Activated naive CD8-positive, alpha-beta T cell treated with anti-CD3 and anti-CD28 coated beads for 36 hours (primary cell): ENCODE measurements at regions not wholly inside any gene's neighbourhood (a gene's known extent, or its start where the extent isn't known, plus 50 kb on each side); places are given as distances from the start of the nearest gene placed in this dataset.

Experiments
- DNase-seq: peaks from one replicate; pipeline ENCODE4 v3.0.0; 2021
- H3K27ac Mint-ChIP-seq: one replicate; pipeline ENCODE4 v1.8.0; 2022; ENCODE audit warnings: mild to moderate bottlenecking, moderate library complexity, mixed read lengths
- H3K27me3 Mint-ChIP-seq: one replicate; pipeline ENCODE4 v1.8.0; 2022; ENCODE audit warnings: mild to moderate bottlenecking, mixed read lengths
- H3K36me3 Mint-ChIP-seq: one replicate; pipeline ENCODE4 v1.8.0; 2021; ENCODE audit warnings: mild to moderate bottlenecking, mixed read lengths
- H3K4me1 Mint-ChIP-seq: one replicate; pipeline ENCODE4 v1.8.0; 2021; ENCODE audit warnings: mixed read lengths
- H3K4me3 Mint-ChIP-seq: one replicate; pipeline ENCODE4 v1.8.0; 2022; ENCODE audit warnings: mild to moderate bottlenecking, moderate library complexity, mixed read lengths
- H3K9me3 Mint-ChIP-seq: one replicate; pipeline ENCODE4 v1.8.0; 2022; ENCODE audit warnings: mixed read lengths

GRCh38 chr16:11401161-11402050, 56.1 kb downstream of the RMI2 start:
- no peak for DNase-seq
- H3K4me1 Mint-ChIP-seq, result no peaks in the 10 kb centered on the region
- no peaks in the 10 kb centered on the region for H3K27me3 Mint-ChIP-seq
- H3K9me3 Mint-ChIP-seq, result no peaks in the 10 kb centered on the region
- H3K36me3 Mint-ChIP-seq, result no peaks in the 10 kb centered on the region
- no peak overlapping the region for H3K27ac Mint-ChIP-seq
- H3K4me3 Mint-ChIP-seq, result no peak overlapping the region

DNA sequence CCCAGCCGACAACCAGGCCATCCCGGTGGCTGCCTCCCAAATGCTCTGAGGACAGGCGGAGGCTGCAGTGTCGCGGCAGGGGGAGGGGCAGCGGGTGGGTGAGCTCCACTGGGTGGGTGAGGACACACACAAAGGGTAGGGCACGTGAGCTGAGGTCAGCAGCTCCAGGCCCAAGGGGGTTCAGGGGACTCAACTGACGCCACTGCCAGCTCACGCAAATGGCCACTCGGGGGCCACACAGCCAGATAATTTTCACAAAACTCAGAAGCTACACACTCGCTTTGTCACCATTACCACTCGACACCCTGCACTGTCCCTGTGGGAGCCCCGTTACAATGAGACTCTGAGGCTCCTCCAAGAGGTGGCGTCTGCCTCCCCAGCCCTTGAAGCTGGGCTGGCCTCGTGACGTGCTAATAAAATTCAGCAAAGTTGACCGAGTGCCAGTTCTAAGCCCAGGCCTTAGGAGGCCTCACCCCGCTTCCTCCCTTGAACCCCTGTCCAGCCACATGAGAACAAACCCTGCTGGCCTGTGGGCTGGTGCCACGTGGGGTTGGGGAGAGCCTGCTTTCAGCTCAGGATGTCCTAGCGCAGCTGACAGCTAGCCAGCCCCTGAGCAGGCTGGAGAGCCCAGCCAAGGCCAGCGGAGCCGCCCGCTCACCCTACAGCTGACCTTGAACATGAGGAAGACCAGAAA, 56.9 kb downstream of the RMI2 start:
- Mint-ChIP-seq H3K27ac (no peak overlapping the region), H3K9me3 (no peaks in the 10 kb centered on the region), H3K4me3 (no peak overlapping the region), H3K27me3 (no peaks in the 10 kb centered on the region), H3K36me3 (no peaks in the 10 kb centered on the region), H3K4me1 (no peaks in the 10 kb centered on the region)
- DNase-seq, result no peak

DNA sequence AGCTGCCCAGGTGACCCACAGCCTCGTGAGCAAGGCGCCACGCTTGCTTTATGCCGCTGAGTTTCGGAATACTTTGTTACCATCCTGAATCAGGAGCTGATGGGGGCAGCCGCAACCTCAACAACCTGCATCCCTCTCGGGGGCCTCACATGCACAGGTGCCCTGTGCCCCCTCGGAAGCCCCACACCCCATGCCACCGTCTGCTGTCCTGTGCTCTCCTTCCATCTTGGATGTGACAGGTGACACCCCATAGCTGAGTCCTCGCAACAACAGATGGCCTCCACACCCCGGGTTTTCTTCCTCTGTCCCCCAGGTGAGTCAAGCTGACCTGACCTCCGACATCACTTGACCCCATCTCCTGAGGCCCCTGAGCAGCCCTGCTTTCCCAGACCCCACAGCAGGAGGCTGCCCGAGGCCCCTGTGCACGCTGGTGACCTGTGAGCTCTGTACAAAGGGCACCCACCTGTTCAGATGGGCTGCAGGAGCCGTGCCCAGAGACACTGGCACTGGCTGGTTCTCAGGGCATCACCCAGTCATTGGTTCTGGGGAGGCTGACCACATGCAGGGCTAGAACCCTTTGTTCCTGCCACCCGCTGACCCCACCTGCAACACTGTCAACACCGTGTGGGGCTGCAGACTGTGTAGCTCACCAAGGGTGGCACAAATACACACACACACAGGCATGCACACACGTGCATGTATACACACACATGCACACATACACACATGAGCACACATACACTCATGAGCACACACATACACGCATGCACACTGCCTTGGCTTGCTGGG, 57.7 kb downstream of the RMI2 start:
- H3K4me3 Mint-ChIP-seq, result no peak overlapping the region
- H3K27me3 Mint-ChIP-seq, result no peaks in the 10 kb centered on the region
- H3K9me3 Mint-ChIP-seq, result no peaks in the 10 kb centered on the region
- H3K27ac Mint-ChIP-seq, result no peak overlapping the region
- peaks cover 2% of the 10 kb centered on the region for H3K4me1 Mint-ChIP-seq
- no peaks in the 10 kb centered on the region for H3K36me3 Mint-ChIP-seq
- no peak for DNase-seq

GRCh38 chr16:11403534-11403795, 58.2 kb downstream of the RMI2 start:
- Mint-ChIP-seq H3K27ac (no peak overlapping the region), H3K4me3 (no peak overlapping the region), H3K36me3 (no peaks in the 10 kb centered on the region), H3K27me3 (no peaks in the 10 kb centered on the region), H3K9me3 (no peaks in the 10 kb centered on the region), H3K4me1 (peaks cover 2% of the 10 kb centered on the region)
- no peak for DNase-seq

DNA sequence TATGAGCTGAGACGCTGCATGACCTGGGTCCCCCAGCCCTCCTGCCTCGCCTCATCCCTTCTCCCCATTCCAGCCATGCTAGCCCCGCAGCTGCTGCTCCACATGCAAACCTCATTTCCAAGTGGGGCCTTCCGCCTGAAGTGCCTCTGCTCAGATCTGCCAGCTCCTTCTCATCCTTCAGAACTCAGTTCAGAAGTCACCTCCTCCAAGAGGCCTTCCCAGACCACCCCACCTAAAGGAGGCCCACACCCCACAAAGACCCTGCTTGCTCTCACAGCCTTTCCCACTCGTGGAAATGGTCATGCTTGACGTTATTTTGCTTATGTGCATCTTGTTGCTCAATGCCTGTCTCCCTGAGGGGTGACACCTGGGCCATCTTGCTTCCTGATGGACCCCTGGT, 58.7 kb downstream of the RMI2 start:
- Mint-ChIP-seq H3K27me3 (no peaks in the 10 kb centered on the region), H3K36me3 (no peaks in the 10 kb centered on the region), H3K4me3 (no peak overlapping the region), H3K9me3 (no peaks in the 10 kb centered on the region), H3K4me1 (peaks cover 3% of the 10 kb centered on the region), H3K27ac (no peak overlapping the region)
- DNase-seq, result no peak

DNA sequence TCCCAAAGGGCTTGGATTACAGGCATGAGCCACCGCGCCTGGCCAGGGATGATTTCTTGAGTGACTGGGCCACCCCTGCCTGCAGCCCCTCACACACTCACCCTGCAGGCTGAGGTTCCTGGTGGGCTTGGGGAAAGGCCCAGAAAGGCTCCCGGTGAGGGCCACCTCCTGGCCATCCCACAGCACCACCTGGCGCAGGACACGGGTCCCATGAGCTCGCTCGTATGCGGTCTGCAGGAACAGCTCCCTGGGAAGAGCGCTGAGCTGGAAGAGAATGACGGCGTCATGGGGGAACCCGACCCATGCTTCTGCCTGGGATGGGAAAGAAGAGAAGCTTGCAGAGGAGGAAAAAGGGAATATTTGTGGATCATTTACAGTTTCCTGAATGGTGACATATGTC, 59.3 kb downstream of the RMI2 start:
- H3K27ac Mint-ChIP-seq, result no peak overlapping the region
- peaks cover 3% of the 10 kb centered on the region for H3K4me1 Mint-ChIP-seq
- H3K4me3 Mint-ChIP-seq, result no peak overlapping the region
- no peaks in the 10 kb centered on the region for H3K36me3 Mint-ChIP-seq
- no peak for DNase-seq
- no peaks in the 10 kb centered on the region for H3K9me3 Mint-ChIP-seq
- H3K27me3 Mint-ChIP-seq, result no peaks in the 10 kb centered on the region

- H3K27me3 Mint-ChIP-seq, result no peaks in the 10 kb centered on the region
- DNase-seq, result peak; percentile 46
- no peaks in the 10 kb centered on the region for H3K9me3 Mint-ChIP-seq
- H3K36me3 Mint-ChIP-seq, result no peaks in the 10 kb centered on the region
- no peak overlapping the region for H3K4me3 Mint-ChIP-seq
- H3K27ac Mint-ChIP-seq, result no peak overlapping the region
- peaks cover 3% of the 10 kb centered on the region for H3K4me1 Mint-ChIP-seq
Observed at GRCh38 chr16:11405331-11406176, 60.3 kb downstream of the RMI2 start.

DNA sequence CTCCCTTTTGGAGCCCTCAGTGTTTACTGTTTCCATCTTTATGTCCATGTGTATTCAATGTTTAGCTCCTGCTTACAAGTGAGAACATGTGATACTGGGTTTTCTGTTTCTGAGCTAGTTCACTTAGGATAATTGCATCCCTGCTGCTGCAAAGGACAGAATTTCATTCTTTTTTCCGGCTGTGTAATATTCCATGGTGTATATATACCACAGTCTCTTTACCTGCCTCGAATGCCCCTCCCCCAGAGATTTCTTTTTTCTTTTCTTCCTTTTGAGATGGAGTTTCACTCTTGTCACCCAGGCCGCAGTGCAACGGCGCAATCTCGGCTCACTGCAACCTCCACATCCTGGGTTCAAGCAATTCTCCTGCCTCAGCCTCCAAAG, 60.9 kb downstream of the RMI2 start:
- no peak overlapping the region for H3K27ac Mint-ChIP-seq
- no peak overlapping the region for H3K4me3 Mint-ChIP-seq
- H3K36me3 Mint-ChIP-seq, result no peaks in the 10 kb centered on the region
- peaks cover 3% of the 10 kb centered on the region for H3K4me1 Mint-ChIP-seq
- no peaks in the 10 kb centered on the region for H3K27me3 Mint-ChIP-seq
- H3K9me3 Mint-ChIP-seq, result no peaks in the 10 kb centered on the region
- DNase-seq, result no peak

DNA sequence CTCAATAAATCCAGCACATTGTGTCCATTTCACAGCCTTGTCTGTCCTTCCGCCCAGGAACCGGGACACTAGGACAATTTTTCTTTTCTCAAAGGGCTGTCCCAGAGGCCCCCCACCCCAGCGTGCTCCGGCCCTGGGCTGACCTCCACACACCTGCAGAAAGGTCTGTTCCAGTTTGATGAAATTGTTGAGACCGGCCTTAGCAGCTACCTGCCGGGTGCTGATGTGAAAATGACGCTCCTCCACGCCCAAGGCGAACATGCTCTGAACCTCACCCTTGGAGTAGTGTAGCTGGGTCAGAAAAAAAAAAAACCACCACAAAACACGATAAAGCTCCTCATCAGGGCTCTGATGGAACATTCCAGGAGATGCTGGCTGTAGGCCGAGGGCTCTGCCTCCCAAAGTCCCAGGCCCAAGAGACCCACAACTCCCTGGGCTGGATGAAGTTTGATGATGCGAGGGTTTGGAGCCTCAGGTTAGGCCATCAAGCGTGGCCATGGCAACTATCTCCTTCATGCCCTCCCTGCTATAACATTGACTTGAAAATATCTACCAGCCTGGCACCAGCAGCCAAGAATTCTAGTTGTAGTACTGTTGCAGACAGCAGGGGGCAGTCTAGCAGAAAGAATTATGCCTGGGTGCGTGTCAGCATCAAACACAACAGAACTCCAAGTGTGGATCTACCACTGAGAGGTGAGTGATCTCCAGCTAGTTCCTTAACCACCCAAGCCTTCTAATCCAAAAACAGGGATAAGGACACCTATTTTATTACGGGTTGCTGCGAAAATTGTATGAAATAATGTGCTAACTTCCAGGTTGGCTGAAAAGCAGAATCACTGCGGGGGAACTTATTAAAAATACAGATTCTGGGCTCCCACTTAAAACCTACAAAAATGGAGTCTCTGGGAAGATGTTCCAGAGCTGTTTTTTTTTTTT, 62.1 kb downstream of the RMI2 start:
- no peak overlapping the region for H3K4me3 Mint-ChIP-seq
- no peak overlapping the region for H3K27ac Mint-ChIP-seq
- no peaks in the 10 kb centered on the region for H3K27me3 Mint-ChIP-seq
- H3K4me1 Mint-ChIP-seq, result peaks cover 3% of the 10 kb centered on the region
- no peaks in the 10 kb centered on the region for H3K9me3 Mint-ChIP-seq
- peak; percentile 56 for DNase-seq
- no peaks in the 10 kb centered on the region for H3K36me3 Mint-ChIP-seq

DNA sequence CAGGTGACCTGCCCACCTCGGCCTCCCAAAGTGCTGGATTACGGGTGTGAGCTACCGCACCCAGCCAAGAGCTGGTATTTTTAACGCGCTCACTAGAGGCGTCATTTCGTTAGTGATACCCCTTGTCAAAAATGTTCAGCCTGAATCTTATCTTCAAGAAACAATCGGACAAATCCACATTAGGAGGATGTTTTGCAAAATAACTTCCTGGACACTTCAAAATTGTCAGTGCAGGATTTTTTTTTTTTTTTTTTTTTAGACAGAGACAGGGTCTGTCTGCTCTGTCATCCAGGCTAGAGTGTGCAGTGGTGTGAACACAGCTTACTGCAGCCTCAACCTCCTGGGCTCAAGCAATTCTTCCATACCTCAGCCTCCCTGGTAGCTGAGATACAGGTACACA, 63.0 kb downstream of the RMI2 start:
- H3K27ac Mint-ChIP-seq, result no peak overlapping the region
- H3K4me1 Mint-ChIP-seq, result peaks cover 3% of the 10 kb centered on the region
- H3K27me3 Mint-ChIP-seq, result no peaks in the 10 kb centered on the region
- no peaks in the 10 kb centered on the region for H3K36me3 Mint-ChIP-seq
- no peak overlapping the region for H3K4me3 Mint-ChIP-seq
- H3K9me3 Mint-ChIP-seq, result no peaks in the 10 kb centered on the region
- no peak for DNase-seq

DNA sequence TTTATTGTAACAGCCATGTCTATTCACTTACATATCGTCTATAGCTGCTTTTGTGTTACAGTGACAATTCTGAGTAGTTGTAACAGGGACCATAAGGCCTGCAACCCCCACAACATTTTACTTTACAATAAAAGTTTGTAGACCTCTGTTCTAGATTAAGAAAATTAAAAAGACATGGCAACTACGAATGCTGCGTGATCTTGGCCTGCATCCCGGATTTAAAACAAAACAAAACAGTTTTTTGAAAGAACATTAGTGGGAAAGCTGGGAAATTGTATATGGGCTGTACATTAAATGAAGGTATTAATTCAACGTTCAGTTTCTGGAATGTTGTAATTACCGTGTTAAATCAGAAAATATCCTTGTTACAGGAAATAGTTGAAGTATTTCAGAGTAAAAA, 64.1 kb downstream of the RMI2 start:
- H3K27me3 Mint-ChIP-seq, result no peaks in the 10 kb centered on the region
- no peak overlapping the region for H3K4me3 Mint-ChIP-seq
- no peaks in the 10 kb centered on the region for H3K36me3 Mint-ChIP-seq
- no peaks in the 10 kb centered on the region for H3K9me3 Mint-ChIP-seq
- peaks cover 3% of the 10 kb centered on the region for H3K4me1 Mint-ChIP-seq
- no peak for DNase-seq
- H3K27ac Mint-ChIP-seq, result no peak overlapping the region

- no peaks in the 10 kb centered on the region for H3K9me3 Mint-ChIP-seq
Observed at GRCh38 chr16:11410376-11411058, 65.3 kb downstream of the RMI2 start.

GRCh38 chr16:11411059-11411550, 65.8 kb downstream of the RMI2 start:
- no peaks in the 10 kb centered on the region for H3K36me3 Mint-ChIP-seq
- DNase-seq, result no peak
- H3K4me3 Mint-ChIP-seq, result no peak overlapping the region
- no peaks in the 10 kb centered on the region for H3K27me3 Mint-ChIP-seq
- no peaks in the 10 kb centered on the region for H3K9me3 Mint-ChIP-seq
- H3K27ac Mint-ChIP-seq, result no peak overlapping the region
- H3K4me1 Mint-ChIP-seq, result peaks cover 3% of the 10 kb centered on the region

More at GRCh38 chr16:11410376-11411058, 65.3 kb downstream of the RMI2 start:
- Mint-ChIP-seq H3K27ac (no peak overlapping the region), H3K36me3 (no peaks in the 10 kb centered on the region), H3K27me3 (no peaks in the 10 kb centered on the region), H3K4me1 (peaks cover 3% of the 10 kb centered on the region), H3K4me3 (no peak overlapping the region)
- DNase-seq, result no peak
